Body of pancreas (tissue), 4 donors: ENCODE measurements at regions not wholly inside any gene's neighbourhood (a gene's known extent, or its start where the extent isn't known, plus 50 kb on each side); places are given as distances from the start of the nearest gene placed in this dataset.

Experiments used
- POLR2A ChIP-seq, 3 donors: fragments of 450-650 bp; IDR thresholded peaks; one replicate each; pipeline ENCODE4 v1.6.1; 2016; ENCODE audit warnings: antibody characterized with exemption in 3 of 3, mild to moderate bottlenecking in 2 of 3
- TF ChIP-seq, protein P1 (sequence below), 7 experiments: fragments of 450-650 bp in 4 of 7; fragments of 200-600 bp in 3 of 7; sonication (generic) in 3 of 7; IDR thresholded peaks; one replicate each; pipeline ENCODE4 v1.5.1; 2016 to 2019; ENCODE audit warnings: antibody characterized with exemption in 7 of 7

DNA sequence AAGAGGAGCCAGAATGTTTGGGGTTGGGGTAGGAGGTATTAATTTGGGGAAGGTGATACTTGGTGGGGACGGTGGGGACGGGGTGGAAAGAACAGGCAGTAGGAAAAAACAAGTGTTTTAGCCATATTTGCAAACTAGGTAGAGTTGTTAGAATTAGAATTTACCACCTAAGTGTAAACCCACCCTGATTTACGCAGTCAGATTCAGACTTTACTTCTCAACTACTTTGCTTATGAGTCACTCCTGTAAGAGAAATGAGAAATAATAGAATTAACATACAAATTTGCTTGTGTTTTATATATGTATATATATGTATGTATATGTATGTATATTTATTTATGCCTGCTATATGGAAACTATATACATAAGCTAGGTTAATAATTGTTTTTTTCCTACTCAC, 1168.2 kb upstream of the ZEB2 start:
- TF ChIP-seq, protein P1, sequence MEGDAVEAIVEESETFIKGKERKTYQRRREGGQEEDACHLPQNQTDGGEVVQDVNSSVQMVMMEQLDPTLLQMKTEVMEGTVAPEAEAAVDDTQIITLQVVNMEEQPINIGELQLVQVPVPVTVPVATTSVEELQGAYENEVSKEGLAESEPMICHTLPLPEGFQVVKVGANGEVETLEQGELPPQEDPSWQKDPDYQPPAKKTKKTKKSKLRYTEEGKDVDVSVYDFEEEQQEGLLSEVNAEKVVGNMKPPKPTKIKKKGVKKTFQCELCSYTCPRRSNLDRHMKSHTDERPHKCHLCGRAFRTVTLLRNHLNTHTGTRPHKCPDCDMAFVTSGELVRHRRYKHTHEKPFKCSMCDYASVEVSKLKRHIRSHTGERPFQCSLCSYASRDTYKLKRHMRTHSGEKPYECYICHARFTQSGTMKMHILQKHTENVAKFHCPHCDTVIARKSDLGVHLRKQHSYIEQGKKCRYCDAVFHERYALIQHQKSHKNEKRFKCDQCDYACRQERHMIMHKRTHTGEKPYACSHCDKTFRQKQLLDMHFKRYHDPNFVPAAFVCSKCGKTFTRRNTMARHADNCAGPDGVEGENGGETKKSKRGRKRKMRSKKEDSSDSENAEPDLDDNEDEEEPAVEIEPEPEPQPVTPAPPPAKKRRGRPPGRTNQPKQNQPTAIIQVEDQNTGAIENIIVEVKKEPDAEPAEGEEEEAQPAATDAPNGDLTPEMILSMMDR (IDR thresholded peaks at IDR 0.05): no peak
- TF ChIP-seq POLR2A (IDR thresholded peaks at IDR 0.05): no peak
